Breast epithelium (tissue), 4 donors: ENCODE measurements at regions not wholly inside any gene's neighbourhood (a gene's known extent, or its start where the extent isn't known, plus 50 kb on each side); places are given as distances from the start of the nearest gene placed in this dataset.

ENCODE experiments used
- DNase-seq, 2 donors: peaks; one replicate each; pipeline ENCODE4 v3.0.0-alpha.2; 2019; ENCODE audit warnings: low spot score in 2 of 2
- H3K27ac ChIP-seq, 2 donors: fragments of 200-600 bp; sonication (generic) in 1 of 2; one replicate each; pipeline ENCODE4 v1.5.1; 2016 to 2019; ENCODE audit warnings: mild to moderate bottlenecking in 1 of 2
- H3K27me3 ChIP-seq, 2 donors: fragments of 200-600 bp; sonication (generic) in 1 of 2; one replicate each; pipeline versions ENCODE4 v1.5.1 to v1.6.0; 2017 to 2019; ENCODE audit warnings: control low read depth in 1 of 2, mild to moderate bottlenecking in 1 of 2
- H3K36me3 ChIP-seq: fragments of 200-600 bp; one replicate; pipeline ENCODE4 v1.5.1; 2019
- H3K4me1 ChIP-seq, 2 donors: fragments of 200-600 bp; sonication (generic); one replicate each; pipeline ENCODE4 v1.5.1; 2016 to 2019; ENCODE audit warnings: control low read depth in 1 of 2
- H3K4me3 ChIP-seq, 3 donors: fragments of 200-600 bp; sonication (generic); 1 replicate in 2 of 3; 2 replicates in 1 of 3; pipeline ENCODE4 v1.5.1; 2016 to 2019; ENCODE audit warnings: mild to moderate bottlenecking in 3 of 3, moderate library complexity in 2 of 3
- H3K9me3 ChIP-seq, 2 donors: fragments of 200-600 bp; sonication (generic) in 1 of 2; one replicate each; pipeline ENCODE4 v1.5.1; 2016 to 2019; ENCODE audit warnings: control low read depth in 1 of 2
- POLR2A ChIP-seq: fragments of 450-650 bp; IDR thresholded peaks from one replicate; pipeline ENCODE4 v1.6.1; 2016; ENCODE audit warnings: antibody characterized with exemption, mild to moderate bottlenecking, moderate library complexity
- POLR2AphosphoS5 ChIP-seq, 3 donors: sonication (generic); formaldehyde crosslinking; IDR thresholded peaks; one replicate each; pipeline ENCODE4 v1.6.1; 2017; ENCODE audit warnings: antibody characterized with exemption in 3 of 3
- intact Hi-C: fragments of 100-400 bp; cut with DNase I; formaldehyde crosslinking; loops from one replicate; pipeline ENCODE4 v1.15.1; 2023; ENCODE audit warnings: low total_unique reads
- TF ChIP-seq, protein P1 (sequence below), 3 donors: fragments of 450-650 bp; IDR thresholded peaks; one replicate each; pipeline ENCODE4 v1.5.1; 2016 to 2017; ENCODE audit warnings: antibody characterized with exemption in 3 of 3, mild to moderate bottlenecking in 3 of 3, moderate library complexity in 3 of 3

DNA sequence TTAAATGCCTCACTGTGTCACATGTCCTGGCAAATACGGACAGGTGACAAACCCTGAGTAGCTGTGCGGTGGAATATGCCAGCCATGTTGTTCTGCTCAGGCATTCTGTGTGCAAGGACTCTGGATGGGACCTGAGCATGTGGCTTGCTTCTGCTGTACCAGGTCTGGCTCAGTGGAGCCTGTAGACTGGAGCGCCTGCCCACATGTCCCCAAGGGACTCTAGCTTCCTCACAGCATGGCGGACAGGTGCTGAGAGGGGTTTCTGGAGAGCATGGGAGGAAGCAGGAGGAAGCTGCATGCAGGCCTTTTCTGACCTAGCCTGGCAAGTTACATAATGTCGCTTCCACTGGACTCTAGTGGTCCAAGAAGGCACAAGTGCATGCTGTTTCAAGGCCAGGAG lies 96.3 kb downstream of the PLXNA1 start:
- no peak for TF ChIP-seq POLR2A
- TF ChIP-seq POLR2AphosphoS5 (IDR thresholded peaks at IDR 0.05), result no peak
- TF ChIP-seq, protein P1, sequence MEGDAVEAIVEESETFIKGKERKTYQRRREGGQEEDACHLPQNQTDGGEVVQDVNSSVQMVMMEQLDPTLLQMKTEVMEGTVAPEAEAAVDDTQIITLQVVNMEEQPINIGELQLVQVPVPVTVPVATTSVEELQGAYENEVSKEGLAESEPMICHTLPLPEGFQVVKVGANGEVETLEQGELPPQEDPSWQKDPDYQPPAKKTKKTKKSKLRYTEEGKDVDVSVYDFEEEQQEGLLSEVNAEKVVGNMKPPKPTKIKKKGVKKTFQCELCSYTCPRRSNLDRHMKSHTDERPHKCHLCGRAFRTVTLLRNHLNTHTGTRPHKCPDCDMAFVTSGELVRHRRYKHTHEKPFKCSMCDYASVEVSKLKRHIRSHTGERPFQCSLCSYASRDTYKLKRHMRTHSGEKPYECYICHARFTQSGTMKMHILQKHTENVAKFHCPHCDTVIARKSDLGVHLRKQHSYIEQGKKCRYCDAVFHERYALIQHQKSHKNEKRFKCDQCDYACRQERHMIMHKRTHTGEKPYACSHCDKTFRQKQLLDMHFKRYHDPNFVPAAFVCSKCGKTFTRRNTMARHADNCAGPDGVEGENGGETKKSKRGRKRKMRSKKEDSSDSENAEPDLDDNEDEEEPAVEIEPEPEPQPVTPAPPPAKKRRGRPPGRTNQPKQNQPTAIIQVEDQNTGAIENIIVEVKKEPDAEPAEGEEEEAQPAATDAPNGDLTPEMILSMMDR (IDR thresholded peaks at IDR 0.05), result no peak

DNA sequence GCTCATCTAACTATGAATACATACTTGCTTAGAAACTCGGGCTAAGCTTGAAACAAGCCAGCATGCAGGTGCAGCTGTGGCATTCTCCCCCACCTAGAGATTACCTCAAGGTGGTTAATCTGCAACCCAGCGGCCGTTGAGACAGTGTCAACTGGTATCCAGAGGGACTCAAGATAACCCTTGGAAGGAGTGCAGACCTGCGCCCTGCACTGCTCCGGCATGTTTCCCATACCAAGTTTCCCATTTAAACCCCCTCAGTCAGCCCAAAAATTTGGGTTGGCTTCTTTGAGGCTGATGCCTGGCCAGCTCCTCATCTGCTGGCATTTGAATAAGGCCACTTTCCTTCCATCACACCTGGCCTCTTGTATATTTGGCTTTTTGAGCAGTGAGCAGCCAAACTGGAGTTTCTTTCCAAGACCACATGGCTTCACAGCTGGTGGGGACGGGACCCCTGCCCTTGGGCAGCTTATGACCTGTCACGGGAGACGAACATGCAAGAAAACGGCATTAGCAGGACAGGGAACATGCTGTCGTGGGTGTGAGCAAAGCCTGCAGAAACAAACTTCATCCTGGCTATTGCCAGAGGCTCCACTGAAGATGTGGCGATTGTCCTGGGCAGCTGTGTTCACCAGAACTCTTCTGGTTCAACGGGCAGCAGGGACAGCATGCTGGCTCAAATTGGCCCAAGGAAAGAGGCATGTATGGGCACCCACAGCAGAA lies 98.2 kb downstream of the PLXNA1 start:
- no peak for DNase-seq
- intact Hi-C loops, result no loop called here
- Histone ChIP-seq H3K4me1 (no peaks in the 10 kb centered on the region), H3K27me3 (no peaks in the 10 kb centered on the region), H3K27ac (no peak overlapping the region), H3K9me3 (no peaks in the 10 kb centered on the region), H3K4me3 (no peak overlapping the region), H3K36me3 (no peaks in the 10 kb centered on the region)
- TF ChIP-seq POLR2AphosphoS5 (IDR thresholded peaks at IDR 0.05) (no peak), POLR2A (no peak)
- TF ChIP-seq, protein P1 (IDR thresholded peaks at IDR 0.05), result no peak

More for the DNA sequence above, 96.3 kb downstream of the PLXNA1 start:
- no peak for DNase-seq
- Histone ChIP-seq H3K36me3 (no peaks in the 10 kb centered on the region), H3K27me3 (no peaks in the 10 kb centered on the region), H3K9me3 (no peaks in the 10 kb centered on the region), H3K4me3 (no peak overlapping the region), H3K27ac (no peak overlapping the region), H3K4me1 (peaks cover 3 to 6% of the 10 kb centered on the region in 2 donors)
- intact Hi-C loops, result no loop called here

DNA sequence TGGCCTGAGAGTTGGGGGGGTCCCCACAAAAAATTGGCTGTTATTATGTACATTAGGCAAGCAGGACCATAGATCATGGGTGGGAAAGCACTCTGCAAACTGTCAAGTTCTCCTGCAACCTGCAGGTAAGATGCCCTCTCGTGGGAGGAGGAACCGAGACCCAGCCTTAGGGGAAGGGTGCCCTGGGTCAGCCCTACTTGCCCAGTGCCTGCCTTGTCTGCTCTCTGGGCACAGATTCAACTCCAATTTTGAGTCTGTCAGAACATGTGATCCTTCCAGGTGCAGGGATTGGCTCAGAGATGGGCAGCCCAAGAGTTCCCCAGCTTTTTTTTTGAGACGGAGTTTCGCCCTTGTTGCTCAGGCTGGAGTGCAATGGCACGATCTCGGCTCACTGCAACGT lies 99.2 kb downstream of the PLXNA1 start:
- TF ChIP-seq POLR2AphosphoS5 (IDR thresholded peaks at IDR 0.05) (no peak), POLR2A (no peak)
- TF ChIP-seq, protein P1 (IDR thresholded peaks at IDR 0.05), result no peak
- no peak overlapping the region for H3K4me3 ChIP-seq
- H3K4me1 ChIP-seq, result no peaks in the 10 kb centered on the region
- no peak for DNase-seq
- H3K27me3 ChIP-seq, result no peaks in the 10 kb centered on the region
- no peak overlapping the region for H3K27ac ChIP-seq
- intact Hi-C loops, result no loop called here
- no peaks in the 10 kb centered on the region for H3K36me3 ChIP-seq
- H3K9me3 ChIP-seq, result no peaks in the 10 kb centered on the region

DNA sequence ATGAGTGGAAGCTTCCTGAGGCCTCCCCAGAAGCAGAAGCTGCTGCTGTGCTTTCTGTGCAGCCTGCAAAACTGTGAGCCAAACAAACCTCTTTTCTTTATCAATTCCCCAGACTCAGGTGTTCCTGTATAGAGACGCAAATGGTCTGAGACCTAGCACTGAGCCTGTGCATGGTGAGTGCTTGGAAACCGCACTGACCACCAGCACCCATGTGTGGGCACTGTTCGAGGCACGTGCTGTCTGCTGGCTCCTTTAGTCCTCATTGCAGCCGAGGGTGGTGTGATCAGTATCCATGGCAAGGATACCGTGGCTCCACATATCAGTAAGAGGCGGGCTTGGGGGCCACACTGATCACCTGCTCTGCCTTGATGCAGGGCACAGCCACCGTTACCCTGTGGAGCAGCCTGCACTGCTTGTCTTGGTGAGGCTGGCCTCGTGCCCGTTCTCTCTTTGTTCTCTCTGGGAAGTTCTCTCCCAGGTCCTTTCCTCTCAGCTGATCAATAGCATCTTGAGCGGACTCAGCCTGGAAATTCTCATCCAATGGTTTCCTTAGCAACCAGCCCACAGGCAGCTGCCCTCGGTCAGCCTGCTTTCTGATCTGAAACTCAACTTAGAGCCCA lies 101.0 kb downstream of the PLXNA1 start:
- no peaks in the 10 kb centered on the region for H3K27me3 ChIP-seq
- H3K27ac ChIP-seq, result no peak overlapping the region
- H3K4me1 ChIP-seq, result no peaks in the 10 kb centered on the region
- no peaks in the 10 kb centered on the region for H3K36me3 ChIP-seq
- no peak for DNase-seq
- intact Hi-C loops, result no loop called here
- no peaks in the 10 kb centered on the region for H3K9me3 ChIP-seq
- H3K4me3 ChIP-seq, result no peak overlapping the region
- TF ChIP-seq POLR2AphosphoS5 (IDR thresholded peaks at IDR 0.05) (no peak), POLR2A (no peak)
- TF ChIP-seq, protein P1 (IDR thresholded peaks at IDR 0.05), result no peak

DNA sequence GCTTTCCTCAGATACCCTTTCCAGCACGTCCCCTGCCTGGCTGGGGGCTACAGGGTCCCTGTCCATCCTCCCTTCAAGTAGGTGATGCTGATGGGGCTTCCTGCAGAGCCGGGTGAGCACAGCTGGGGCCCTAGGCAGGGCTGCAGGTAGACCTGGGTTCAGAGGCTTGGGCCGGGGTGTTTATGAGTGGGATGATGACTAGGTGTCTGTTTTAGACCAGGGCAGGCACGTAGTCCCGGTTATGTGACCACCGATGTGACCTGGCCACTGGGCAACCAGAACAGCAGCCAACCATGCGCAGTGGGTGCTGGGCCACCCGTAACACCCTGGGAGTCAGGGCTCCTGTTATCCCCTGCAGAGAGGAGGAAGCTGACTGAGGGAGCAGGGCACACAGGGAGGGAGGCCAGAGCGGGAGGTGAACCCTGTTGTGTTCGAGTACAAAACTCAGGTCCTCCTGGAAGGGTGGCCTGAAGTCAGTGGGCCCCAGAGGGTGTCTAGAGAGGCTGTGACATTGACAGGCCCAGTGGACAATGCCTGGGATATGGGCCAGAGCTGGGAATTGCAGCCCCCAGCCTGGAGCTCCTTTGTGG lies 101.6 kb downstream of the PLXNA1 start:
- Histone ChIP-seq H3K4me3 (no peak overlapping the region), H3K27me3 (no peaks in the 10 kb centered on the region), H3K27ac (no peak overlapping the region), H3K4me1 (no peaks in the 10 kb centered on the region), H3K9me3 (no peaks in the 10 kb centered on the region), H3K36me3 (no peaks in the 10 kb centered on the region)
- no peak for DNase-seq
- intact Hi-C loops, result no loop called here
- TF ChIP-seq, protein P1 (IDR thresholded peaks at IDR 0.05), result no peak
- no peak for TF ChIP-seq POLR2AphosphoS5 (IDR thresholded peaks at IDR 0.05)
- TF ChIP-seq POLR2A, result no peak
